NCI-H2196 (cell line): ENCODE measurements at regions not wholly inside any gene's neighbourhood (a gene's known extent, or its start where the extent isn't known, plus 50 kb on each side); places are given as distances from the start of the nearest gene placed in this dataset.
"Not testable (repeated sequence)": the region's sequence is repeated elsewhere in the genome, so short reads cannot be mapped to it uniquely, and the experiment has no call there.

Source experiments
- DNase-seq: peaks from one replicate; lab custom pipeline; 2025; ENCODE audit not compliant: unreplicated experiment; lab: John Stamatoyannopoulos, UW

DNA sequence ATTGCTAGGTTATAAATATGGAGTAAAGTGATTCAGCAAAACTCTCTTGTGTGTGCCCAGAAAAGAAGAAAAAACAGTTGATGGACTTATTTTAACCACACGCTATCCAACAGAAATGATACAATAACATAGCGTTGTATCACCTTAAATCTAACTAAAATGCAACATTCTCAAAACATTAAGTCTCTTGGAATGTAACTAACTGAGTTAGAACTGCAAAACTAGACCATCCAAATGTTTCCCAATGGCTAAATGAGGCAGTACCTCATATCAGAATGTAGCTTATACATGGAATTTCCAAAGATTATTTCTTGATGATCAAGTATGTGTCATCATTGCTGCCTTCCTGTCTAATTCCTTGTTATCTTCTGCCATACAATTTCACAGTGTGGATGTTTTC, 187.9 kb downstream of the CNTN3 start:
- no peak for DNase-seq

DNA sequence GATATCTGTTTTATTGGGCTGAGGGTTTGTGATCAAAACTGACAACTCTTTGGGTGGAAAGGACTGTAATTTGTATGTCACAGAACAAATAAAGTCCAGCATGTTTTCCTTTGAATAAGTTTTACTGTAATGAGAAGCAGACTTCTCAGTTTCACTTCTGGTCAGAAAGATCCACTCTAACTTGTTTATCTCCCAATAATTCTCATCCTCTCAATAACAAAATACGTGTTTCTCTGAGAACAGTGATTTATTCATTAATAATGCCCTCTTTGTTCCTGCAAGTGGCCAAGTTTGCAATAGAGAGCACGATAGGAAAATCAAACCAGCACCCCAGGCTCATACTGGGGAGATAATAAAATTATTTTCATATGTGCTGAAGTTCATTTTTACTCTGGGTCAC, 190.6 kb downstream of the CNTN3 start:
- no peak for DNase-seq

DNA sequence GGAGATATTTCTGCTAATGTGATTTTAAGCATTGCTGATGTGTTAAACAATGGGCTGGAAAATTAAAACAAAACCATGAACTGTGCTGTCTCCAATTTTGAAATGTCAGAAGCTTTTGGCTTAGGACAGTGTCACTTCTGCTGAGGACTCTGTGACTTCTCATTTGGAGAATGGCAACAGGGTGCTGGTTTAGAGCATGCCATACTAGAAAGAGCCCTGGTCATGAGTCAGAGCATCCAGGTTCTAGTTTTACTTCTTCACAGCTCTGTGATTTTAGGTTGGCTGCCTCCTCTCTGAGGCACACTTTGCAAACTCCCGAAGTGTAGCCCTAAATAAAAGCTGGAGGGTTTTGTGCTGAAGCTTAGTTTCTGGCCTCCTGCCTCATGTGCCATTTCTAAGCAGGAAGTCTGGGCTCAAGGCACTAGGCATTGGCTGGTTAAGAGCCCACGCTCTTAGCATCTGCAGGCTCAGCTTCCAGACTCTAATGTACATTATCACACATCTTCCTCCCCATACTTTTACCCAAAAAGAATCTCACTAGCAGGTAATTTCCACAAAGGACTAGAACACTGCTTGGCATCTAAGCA, 193.8 kb downstream of the CNTN3 start:
- DNase-seq = no peak

DNA sequence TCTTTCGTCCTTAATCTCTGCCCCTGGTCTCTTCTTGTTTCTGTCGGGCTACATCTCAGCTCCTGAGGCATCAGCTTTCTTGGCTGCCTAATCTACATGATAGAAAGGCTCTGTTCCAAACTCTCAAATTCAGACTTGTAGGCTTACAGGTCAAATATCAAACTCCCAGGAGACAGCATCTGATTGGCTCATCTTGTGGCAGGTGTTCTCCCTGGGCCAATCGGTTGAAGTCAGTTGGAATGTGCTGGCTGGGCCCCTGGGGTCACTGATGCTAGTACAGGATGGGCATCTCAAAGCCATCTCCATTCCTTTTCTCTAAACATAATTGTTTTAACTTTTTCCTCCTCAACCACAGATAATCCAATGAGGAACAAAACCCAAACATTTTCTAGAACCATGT, 198.7 kb downstream of the CNTN3 start:
- DNase-seq = no peak

DNA sequence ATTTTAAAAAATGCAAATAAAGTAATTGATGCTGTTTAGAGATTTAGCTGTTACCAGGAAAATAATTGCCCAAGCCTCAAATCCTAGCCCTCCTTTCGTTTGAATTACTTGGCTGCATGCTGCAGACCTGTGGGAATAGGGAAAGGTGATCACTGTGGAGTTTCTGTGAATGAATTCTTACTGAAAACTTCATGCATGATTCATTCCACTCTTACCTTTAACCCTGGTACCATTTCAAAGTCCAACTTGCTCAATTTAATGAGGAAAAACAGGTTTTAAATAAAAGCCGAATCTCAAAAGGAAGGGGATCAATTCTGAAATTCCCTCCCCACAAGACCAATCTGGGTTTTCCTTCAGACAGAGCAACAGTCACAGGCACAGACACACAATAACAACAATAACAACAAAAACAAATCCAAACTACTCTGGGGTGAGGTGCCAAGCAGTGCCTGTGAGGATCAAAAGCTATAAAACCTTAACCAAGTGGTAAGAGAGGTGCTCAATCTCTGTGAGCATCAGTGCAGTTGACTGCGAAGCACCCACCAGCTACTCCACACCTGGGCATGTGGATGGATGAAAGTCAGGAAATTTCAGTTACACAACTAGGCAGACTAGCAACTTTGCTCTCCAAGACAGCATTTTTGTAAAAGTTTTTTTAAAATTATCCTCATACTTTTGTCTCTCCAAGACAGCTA, 200.8 kb downstream of the CNTN3 start:
- no peak for DNase-seq

DNA sequence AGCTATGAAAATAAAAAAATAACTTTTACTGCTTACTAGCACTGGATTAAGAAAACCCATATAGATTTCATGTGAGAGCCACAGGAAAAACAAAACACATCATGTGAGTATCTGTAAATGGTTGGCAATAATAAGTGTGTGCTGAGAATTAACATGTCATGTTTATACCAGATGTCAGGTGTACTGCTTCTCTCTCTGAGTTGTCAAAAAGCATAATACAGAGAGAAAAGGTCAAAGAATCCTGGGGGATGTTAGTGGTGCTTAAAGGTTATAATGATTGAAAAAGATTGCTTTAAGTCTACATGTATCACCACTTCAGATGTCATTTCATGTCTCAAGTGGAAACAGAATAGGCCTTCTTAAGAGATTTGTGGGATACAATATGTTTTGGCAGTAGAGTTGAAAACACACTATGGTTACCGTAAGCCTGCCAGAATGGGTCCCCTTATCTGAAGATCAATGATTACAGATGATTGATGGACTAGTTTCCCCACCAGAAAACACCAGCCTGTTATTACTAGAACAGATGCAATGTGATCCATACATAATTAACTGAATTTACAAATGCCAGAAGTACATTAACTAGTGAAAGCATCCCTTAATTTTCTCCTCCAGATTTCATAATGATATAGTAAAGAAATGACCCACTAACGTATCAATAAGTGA, 204.1 kb downstream of the CNTN3 start:
- DNase-seq = no peak

DNA sequence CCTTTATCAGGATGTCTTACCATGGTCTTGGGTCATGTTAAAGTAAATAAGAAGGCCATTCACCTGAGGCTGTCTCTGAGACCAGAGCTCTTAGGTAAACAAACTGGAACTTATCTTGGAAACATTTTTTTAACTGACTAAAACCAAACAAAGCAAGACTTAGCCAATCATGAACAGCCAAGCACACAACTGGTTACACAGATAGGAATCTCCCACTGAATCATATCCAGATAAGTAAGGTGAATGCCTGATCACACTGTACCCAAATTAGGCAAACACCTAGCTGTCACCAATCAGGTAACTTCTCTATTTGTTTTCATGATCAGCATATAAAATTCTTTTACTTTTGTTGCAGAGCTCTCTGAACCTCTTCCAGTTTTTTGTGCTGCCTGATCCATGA, 205.4 kb downstream of the CNTN3 start:
- no peak for DNase-seq

DNA sequence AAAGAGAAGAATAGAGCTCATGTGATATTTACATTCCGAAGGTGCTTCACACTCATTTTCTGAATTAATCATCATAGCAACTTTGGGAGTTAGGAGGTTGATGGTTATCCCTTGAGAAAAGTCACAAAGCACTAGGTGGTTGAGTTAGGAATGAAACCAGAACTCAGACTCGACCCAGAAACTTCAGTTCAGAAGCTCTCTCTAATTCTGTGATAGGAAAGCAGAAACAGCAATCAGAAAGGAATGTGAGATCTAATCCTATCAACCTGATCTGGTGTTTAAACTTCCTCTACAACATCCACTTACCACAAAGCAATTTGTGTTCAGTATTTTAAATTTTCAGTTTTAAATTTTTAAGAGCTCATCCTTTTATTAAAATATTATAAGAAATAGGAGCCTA, 211.2 kb downstream of the CNTN3 start:
- DNase-seq = no peak

DNA sequence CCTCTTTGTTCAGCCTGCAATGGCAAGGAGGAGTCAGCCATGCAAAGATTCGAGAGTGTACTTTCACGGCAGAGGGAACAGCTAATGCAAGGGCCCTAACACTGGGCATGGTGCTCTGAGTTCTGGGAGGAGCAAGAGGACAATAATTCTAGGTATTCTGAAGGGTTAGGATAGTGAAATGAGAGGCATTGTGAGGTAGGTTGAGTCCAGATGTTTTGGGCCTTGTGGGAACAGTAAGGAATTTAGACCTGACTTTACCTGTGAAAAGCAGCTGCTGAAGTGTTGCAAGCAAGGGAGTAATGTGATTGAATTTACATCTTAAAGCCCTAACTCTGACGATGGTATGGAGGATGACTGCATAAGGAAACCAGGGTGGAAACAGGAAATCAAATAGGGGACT, 211.6 kb downstream of the CNTN3 start:
- no peak for DNase-seq

DNA sequence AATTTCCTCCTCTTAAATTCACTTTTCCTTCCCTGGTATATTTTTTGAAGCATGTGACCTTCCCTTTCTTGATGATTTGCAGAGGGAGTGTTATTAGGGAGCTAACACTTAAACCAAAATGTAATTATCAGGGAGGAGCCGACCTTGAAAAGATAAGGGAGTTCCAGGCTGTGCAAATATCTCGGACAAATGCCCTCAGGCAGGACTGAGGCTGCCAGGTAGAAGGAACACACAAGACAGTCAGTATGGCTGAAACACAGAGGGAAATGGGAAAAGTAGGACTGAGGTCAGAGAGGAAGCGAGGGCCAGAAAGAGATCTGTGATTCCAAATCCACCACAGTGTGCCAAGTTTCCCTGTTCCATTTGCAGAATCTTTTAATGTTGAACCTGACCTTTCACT, 221.0 kb downstream of the CNTN3 start:
- DNase-seq = no peak

DNA sequence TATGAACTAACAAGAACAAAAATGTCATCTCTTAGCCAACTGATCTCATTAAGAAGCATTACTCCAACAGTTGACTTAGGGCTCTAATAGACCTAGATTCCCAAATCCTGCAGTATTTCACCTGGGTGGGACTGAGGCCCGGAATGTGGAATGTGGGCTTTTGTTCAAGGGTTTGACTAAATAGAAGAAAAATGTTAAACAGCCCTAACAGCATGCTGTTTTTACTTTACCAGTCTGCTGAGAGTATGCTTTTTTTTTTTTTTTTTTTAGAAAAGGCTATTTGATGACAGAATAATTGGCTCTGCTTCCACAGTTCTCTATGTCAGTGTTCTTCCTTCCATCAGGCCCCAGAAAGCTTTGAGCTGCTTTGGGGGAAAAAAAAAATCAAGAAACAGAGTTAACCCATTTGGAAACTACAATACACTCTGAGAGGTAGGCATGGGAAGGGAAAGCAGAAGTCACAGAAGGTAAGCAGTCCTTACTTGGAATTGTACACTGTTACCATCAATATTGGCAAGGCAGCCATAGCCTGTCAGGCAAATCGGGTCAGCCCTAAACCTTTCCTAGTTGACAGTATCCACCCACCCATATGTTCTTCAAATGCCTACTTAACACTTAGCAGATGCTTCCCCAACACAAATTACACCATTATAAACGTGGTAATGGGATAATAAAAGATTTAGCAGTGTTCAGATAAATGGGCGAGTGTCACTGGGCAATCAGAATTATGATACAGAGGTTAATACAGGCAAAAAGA, 224.2 kb downstream of the CNTN3 start:
- DNase-seq = no peak

DNA sequence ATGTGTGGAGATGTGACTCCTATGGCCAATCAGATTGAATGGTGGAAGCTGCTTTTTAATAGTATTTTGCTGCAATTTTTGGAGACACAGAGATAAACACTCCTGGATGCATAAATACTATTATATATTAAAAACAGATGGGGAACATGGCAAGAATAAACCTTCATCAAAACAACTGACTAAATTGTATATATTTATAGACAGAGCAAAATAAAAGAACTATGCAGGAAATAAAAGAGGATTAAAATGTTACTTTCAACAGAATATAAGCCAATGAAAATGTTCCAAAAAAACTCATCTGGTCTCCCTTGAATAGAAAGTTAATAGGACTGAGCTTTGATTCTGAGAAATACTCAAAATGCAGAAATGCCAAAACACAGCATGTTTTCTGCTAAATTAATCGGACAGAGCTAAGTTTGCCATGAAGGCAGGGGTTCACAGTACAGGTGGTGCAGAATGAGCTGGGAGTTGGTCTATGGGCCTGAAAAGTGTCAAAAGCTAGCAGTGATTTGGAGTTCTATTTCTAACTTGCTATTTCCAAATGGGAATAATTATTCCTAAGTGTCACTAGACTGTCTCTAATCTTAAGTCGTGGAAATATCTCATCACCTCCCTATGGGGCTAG, 227.2 kb downstream of the CNTN3 start:
- DNase-seq = no peak

DNA sequence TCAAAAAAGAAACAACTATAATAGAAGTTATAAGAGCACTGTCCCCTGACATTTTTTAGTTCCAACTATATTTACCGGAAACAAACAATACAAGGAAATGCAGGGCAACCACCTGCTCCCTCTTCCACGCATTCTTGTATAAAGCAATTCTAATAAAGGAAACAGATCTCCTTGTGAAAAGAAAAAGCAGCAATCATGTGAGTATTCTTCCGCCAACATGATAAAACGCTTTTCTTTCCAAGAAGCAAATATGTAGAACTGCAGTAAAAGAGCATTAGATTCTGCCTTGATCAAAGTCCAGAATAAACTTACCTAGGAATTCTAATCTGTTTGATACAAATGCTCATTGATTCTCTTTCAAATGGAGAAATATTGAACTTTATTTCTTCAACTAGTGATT, 230.3 kb downstream of the CNTN3 start:
- no peak for DNase-seq

DNA sequence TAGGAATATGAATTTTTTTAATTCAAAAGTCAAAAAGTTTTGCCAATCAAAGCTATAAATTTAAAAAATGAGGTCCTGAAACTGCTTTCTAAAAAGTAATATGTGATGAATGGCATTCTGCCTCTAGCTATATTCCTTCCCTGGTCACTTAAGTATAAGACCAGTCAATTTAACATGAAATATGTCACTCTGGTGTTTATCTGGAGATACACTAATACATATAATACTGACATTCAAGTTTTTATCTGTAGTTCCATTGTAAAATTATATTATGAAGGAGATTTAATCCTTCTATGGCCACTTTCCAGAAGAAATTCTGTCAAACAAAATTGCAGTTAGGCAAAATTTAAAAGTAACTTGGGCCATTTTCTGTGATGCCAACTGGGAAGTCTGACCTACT, 236.8 kb downstream of the CNTN3 start:
- no peak for DNase-seq

DNA sequence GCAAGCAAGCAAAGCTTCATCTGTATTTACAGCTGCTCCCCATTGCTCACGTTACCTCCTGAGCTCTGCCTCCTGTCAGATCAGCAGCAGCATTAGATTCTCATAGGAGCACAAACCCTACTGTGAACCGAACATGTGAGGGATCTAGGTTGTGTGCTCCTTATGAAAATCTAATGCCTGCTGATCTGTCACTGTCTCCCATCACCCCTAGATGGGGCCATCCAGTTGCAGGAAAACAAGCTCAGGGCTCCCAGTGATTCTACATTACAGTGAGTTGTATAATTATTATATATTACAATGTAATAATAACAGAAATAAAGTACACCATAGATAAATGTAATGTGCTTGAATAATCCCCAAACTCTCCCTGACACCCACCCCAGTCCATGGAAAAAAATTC, 238.1 kb downstream of the CNTN3 start:
- not testable (repeated sequence) for DNase-seq

DNA sequence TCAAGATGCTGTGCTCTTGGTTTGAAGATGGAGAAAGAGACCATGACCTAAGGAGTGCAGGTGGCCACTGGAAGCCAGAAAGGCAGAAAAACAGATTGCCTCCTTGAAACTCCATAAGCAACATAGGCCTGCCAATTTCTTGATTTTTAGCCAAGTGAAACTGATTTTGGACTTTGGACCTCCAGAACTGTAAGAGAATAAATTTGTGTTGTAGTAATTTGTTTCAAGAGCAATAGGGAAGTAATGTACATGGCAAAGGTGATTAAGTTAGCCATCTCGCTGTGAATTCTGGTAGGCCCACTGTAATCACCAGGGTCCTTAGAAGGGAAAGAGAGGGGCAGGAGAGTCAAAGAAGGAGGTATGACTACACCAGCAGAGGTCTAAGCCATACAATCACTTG, 238.8 kb downstream of the CNTN3 start:
- DNase-seq = no peak

DNA sequence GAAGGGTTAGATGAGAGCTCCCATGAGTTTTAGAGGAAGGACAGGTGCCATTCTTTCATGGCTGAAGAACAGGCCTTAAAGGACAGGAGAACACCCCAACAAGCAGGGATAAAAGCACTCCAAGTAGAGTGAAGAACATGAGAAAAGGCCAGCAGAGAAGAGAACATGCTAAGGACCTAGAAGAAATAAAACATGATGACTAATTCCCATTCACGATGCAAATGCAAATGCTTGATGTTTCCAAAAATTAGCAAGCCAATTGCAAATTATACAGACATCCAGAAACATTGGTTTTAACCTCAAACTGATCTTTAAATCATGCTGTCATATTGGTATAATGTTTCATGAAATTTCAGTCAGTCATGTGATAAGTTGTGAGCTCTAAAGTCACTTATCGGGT, 241.7 kb downstream of the CNTN3 start:
- no peak for DNase-seq

DNA sequence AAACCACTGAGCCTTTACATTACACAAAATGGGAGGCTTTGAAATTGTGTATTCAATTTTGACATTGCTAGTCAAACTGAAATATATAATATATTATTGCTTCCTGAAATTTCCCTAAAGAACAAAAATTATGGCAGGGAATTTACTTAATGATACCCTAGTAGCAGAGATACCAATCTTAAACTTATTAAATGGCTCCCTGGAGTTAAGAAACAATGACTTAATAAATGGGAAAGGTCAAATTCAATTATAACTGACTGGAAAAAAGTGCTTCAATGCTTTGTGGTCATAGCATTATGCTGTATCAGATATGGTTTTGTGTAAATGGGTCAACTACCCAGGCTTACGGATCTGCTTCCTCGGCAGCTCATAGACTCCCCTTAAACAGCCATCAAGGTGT, 244.1 kb downstream of the CNTN3 start:
- DNase-seq = no peak

DNA sequence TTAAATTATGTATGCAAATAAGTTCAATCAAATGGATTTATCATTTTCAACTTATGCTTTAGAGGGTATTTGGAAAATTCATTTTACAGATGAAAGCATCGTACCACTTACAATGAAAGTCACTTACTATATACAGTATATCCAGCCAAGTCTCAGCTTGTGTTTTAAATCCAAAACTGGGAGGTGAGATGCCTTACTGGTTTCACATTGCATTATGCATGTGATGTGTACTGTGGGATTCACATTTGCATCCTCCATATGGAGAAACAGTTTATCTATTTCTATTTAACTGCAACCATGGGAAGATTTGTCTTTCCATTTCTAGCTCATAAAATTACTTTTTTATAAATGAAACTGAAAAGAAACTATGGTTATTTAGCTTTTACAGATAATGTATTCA, 248.1 kb downstream of the CNTN3 start:
- no peak for DNase-seq

DNA sequence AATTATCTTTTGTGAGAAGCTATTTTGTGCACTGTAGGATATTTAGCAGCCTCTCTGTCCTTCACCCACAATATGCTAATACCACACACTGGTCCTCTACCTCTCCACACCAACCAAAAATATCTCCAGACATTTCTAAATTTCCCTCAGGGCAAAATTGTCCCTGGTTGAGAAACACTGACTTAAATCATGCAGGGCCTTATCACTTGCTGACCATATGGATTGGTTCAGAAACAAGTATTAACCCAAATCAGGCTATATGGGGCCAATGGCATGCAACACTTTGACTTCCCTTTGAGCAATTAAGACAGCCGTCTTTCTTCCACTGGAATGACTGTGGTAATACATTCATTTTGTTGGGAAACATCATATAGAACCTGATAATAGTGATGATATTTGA, 251.1 kb downstream of the CNTN3 start:
- no peak for DNase-seq

DNA sequence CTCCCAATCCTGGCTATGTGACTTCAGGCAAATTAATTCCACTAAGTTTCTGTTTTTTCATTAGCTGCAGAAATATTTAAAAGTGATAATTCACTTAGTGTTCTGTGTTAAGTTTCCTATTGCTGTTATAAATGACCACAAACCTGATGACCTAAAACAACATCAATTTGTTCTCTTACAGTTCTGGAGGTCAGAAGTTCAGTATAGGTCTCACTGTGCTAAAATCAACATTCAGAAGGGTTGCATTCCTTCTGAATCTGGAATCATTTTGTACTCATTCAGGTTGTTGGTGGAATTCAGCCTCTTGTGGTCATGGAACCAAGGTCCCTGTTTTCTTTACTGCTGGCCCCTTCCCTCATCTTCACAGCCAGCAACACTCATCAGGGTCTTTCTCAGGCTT, 254.1 kb downstream of the CNTN3 start:
- no peak for DNase-seq

DNA sequence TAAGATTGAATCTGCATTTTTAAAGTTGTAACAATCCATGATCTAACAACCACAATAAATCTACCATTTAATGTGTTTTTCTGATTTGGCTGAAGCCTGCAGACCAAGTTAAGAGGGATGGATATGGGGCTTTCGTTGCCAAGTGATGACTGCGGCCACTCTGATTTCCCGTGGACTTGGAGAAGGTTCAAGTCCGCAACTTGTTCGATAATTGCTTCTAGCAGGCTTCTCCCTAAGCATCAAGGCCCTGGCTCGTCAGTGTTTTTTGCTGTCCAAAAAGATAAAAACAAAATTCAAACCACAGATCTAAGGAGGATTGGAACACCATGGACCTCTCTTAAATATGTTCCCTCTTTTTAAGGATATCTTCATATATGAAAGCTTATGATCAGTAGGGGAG, 256.6 kb downstream of the CNTN3 start:
- no peak for DNase-seq
